ENCODE measurements at regions not wholly inside any gene's neighbourhood (a gene's known extent, or its start where the extent isn't known, plus 50 kb on each side); places are given as distances from the start of the nearest gene placed in this dataset.

GRCh38 chr13:22128441-22129408 is 457.9 kb downstream of the FGF9 start:
- TF ChIP-seq, protein P1, sequence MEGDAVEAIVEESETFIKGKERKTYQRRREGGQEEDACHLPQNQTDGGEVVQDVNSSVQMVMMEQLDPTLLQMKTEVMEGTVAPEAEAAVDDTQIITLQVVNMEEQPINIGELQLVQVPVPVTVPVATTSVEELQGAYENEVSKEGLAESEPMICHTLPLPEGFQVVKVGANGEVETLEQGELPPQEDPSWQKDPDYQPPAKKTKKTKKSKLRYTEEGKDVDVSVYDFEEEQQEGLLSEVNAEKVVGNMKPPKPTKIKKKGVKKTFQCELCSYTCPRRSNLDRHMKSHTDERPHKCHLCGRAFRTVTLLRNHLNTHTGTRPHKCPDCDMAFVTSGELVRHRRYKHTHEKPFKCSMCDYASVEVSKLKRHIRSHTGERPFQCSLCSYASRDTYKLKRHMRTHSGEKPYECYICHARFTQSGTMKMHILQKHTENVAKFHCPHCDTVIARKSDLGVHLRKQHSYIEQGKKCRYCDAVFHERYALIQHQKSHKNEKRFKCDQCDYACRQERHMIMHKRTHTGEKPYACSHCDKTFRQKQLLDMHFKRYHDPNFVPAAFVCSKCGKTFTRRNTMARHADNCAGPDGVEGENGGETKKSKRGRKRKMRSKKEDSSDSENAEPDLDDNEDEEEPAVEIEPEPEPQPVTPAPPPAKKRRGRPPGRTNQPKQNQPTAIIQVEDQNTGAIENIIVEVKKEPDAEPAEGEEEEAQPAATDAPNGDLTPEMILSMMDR (conservative IDR thresholded peaks at IDR 0.05): no peak
- H3K79me1 ChIP-seq (ENCODE audit: insufficient read depth, low read depth, low read length, poor library complexity, severe bottlenecking): no peaks in the 10 kb centered on the region
- WGBS (ENCODE audit: extremely low coverage, insufficient read length, low lambda C conversion rate): no CpG with 5 or more reads among the region's 15 CpGs
- no peaks in the 10 kb centered on the region for H3K27me3 Mint-ChIP-seq (ENCODE audit: low read depth)
- no peak overlapping the region for H4K91ac ChIP-seq (ENCODE audit: insufficient read length, low read depth, low read length)
- H3K27ac Mint-ChIP-seq: no peak overlapping the region; a peak in 1 of 7 replicates
- no peak overlapping the region for H3T11ph ChIP-seq (ENCODE audit: low read length)
- H3K14ac ChIP-seq (ENCODE audit: insufficient read depth, low read length): no peak overlapping the region
- no peak overlapping the region for H3K56ac ChIP-seq (ENCODE audit: insufficient read length, low read depth, low read length)
- H2BK120ac ChIP-seq (ENCODE audit: low read depth, low read length, poor library complexity, severe bottlenecking): no peak overlapping the region
- H4K8ac ChIP-seq (replicated peaks; ENCODE audit: insufficient read length, low read depth, low read length): no peak overlapping the region
- H3K4ac ChIP-seq (ENCODE audit: low read depth, low read length): no peak overlapping the region
- DNase-seq: no peak
- no peak overlapping the region for H3K9ac ChIP-seq (ENCODE audit: extremely low read depth, insufficient read length, low read length)
- H3K9me3 ChIP-seq (ENCODE audit: control insufficient read depth, low read depth, low read length): no peaks in the 10 kb centered on the region
- H3K27me3 ChIP-seq (ENCODE audit: insufficient read depth, low read length): no peaks in the 10 kb centered on the region
- H3K23ac ChIP-seq (ENCODE audit: insufficient read length, low read depth, low read length): no peak overlapping the region
- no peak overlapping the region for H2BK5ac ChIP-seq (ENCODE audit: insufficient read length, low read length)
- H2AFZ ChIP-seq (ENCODE audit: low read length): no peak overlapping the region
- no peak overlapping the region for H2BK12ac ChIP-seq (ENCODE audit: insufficient read length, low read depth, low read length)
- H4K5ac ChIP-seq (ENCODE audit: insufficient read length, low read depth, low read length): no peak overlapping the region
- H2AK5ac ChIP-seq (ENCODE audit: insufficient read length, low read length): no peak overlapping the region
- H3K79me2 ChIP-seq (ENCODE audit: insufficient read depth, low read length): no peaks in the 10 kb centered on the region
- H3K36me3 Mint-ChIP-seq (ENCODE audit: insufficient read depth in 1 of 3, low read depth in 3 of 3): no peaks in the 10 kb centered on the region
- H3K4me1 Mint-ChIP-seq: no peaks in the 10 kb centered on the region
- H3K23me2 ChIP-seq (ENCODE audit: insufficient read length, low read depth, low read length, poor library complexity, severe bottlenecking): no peaks in the 10 kb centered on the region
- H3K4me1 ChIP-seq (ENCODE audit: insufficient read depth, low read length): no peaks in the 10 kb centered on the region
- H3K27ac ChIP-seq (ENCODE audit: insufficient read length, low read depth, low read length): no peak overlapping the region
- no peaks in the 10 kb centered on the region for H3K9me3 Mint-ChIP-seq
- no peak overlapping the region for H3K18ac ChIP-seq (ENCODE audit: insufficient read length, low read depth, low read length)
- H2BK15ac ChIP-seq (ENCODE audit: low read depth, low read length): no peak overlapping the region
- H3K4me3 Mint-ChIP-seq: no peak overlapping the region
- no peak overlapping the region for H3K4me2 ChIP-seq (ENCODE audit: insufficient read depth, insufficient read length, low read length)
- no peak overlapping the region for H2BK20ac ChIP-seq (ENCODE audit: low read depth, low read length, poor library complexity, severe bottlenecking)
- H4K20me1 ChIP-seq (ENCODE audit: control insufficient read depth, insufficient read depth, insufficient read length): no peaks in the 10 kb centered on the region
